DMS114 treated with DMSO at 0.1 percent for 48 hours (cell line): ENCODE measurements at regions not wholly inside any gene's neighbourhood (a gene's known extent, or its start where the extent isn't known, plus 50 kb on each side); places are given as distances from the start of the nearest gene placed in this dataset.
"Not testable (repeated sequence)": the region's sequence is repeated elsewhere in the genome, so short reads cannot be mapped to it uniquely, and the experiment has no call there.

Experiments used
- DNase-seq: peaks from one replicate; lab custom pipeline; 2025; ENCODE audit not compliant: unreplicated experiment; lab: John Stamatoyannopoulos, UW

- no peak for DNase-seq
Observed at GRCh38 chr5:124553911-124554310, 192.5 kb downstream of the ZNF608 start.

GRCh38 chr5:124552526-124552925, 193.9 kb downstream of the ZNF608 start:
- no peak for DNase-seq

GRCh38 chr5:124551939-124552279, 194.5 kb downstream of the ZNF608 start:
- DNase-seq = no peak

- no peak for DNase-seq
Observed at GRCh38 chr5:124550731-124551130, 195.7 kb downstream of the ZNF608 start.

- DNase-seq = no peak
Observed at GRCh38 chr5:124549891-124550436, 196.5 kb downstream of the ZNF608 start.

- no peak for DNase-seq
Observed at GRCh38 chr5:124546643-124547042, 199.8 kb downstream of the ZNF608 start.

GRCh38 chr5:124544366-124545055, 201.9 kb downstream of the ZNF608 start:
- DNase-seq = no peak

- no peak for DNase-seq
Observed at GRCh38 chr5:124538931-124539330, 207.5 kb downstream of the ZNF608 start.

- no peak for DNase-seq
Observed at GRCh38 chr5:124538191-124538590, 208.2 kb downstream of the ZNF608 start.

- no peak for DNase-seq
Observed at GRCh38 chr5:124537522-124537921, 208.9 kb downstream of the ZNF608 start.

GRCh38 chr5:124537107-124537506, 209.3 kb downstream of the ZNF608 start:
- no peak for DNase-seq

- DNase-seq = no peak
Observed at GRCh38 chr5:124536333-124536732, 210.1 kb downstream of the ZNF608 start.

- DNase-seq = no peak
Observed at GRCh38 chr5:124530916-124531315, 215.5 kb downstream of the ZNF608 start.

GRCh38 chr5:124528838-124529237, 217.6 kb downstream of the ZNF608 start:
- no peak for DNase-seq

- DNase-seq = no peak
Observed at GRCh38 chr5:124527220-124527991, 219.0 kb downstream of the ZNF608 start.

GRCh38 chr5:124526079-124526478, 220.4 kb downstream of the ZNF608 start:
- DNase-seq = not testable (repeated sequence)

- no peak for DNase-seq
Observed at GRCh38 chr5:124524552-124525232, 221.7 kb downstream of the ZNF608 start.

GRCh38 chr5:124523897-124524296, 222.5 kb downstream of the ZNF608 start:
- no peak for DNase-seq

- DNase-seq = no peak
Observed at GRCh38 chr5:124522992-124523391, 223.4 kb downstream of the ZNF608 start.

- no peak for DNase-seq
Observed at GRCh38 chr5:124521461-124522230, 224.8 kb downstream of the ZNF608 start.

GRCh38 chr5:124519396-124519795, 227.0 kb downstream of the ZNF608 start:
- no peak for DNase-seq
